GM23338 (cell line): ENCODE measurements at regions not wholly inside any gene's neighbourhood (a gene's known extent, or its start where the extent isn't known, plus 50 kb on each side); places are given as distances from the start of the nearest gene placed in this dataset.

Experiments used
- ATAC-seq: fragments of 200-7000 bp; cut with Tn5 transposase; 3 replicates; pipeline ENCODE4 v1.9.1; 2020
- DNase-seq: peaks from one replicate; pipeline ENCODE4 v3.0.0-alpha.2; 2015; ENCODE audit warnings: low spot score
- H2AFZ ChIP-seq: fragments of 200-600 bp; sonication (generic); 2 replicates; pipeline ENCODE4 v1.8.0; 2016; ENCODE audit warnings: antibody characterized with exemption, mild to moderate bottlenecking, moderate library complexity
- H3F3A ChIP-seq: fragments of 200-600 bp; sonication (generic); replicated peaks from 2 replicates; pipeline ENCODE4 v1.8.0; 2017; ENCODE audit warnings: antibody characterized with exemption, mixed run types, low read depth
- H3K27ac ChIP-seq: fragments of 200-600 bp; sonication (generic); 2 replicates; pipeline ENCODE4 v1.6.1; 2016; ENCODE audit warnings: low read depth
- H3K27me3 ChIP-seq: fragments of 200-600 bp; sonication (generic); 2 replicates; pipeline ENCODE4 v1.8.0; 2016; ENCODE audit warnings: mild to moderate bottlenecking, mixed run types, moderate library complexity; ENCODE audit not compliant: insufficient read depth
- H3K36me3 ChIP-seq: fragments of 200-600 bp; sonication (generic); 2 replicates; pipeline ENCODE4 v1.8.0; 2016; ENCODE audit warnings: mild to moderate bottlenecking; ENCODE audit not compliant: insufficient read depth
- H3K4me1 ChIP-seq: fragments of 200-600 bp; sonication (generic); 2 replicates; pipeline ENCODE4 v1.8.0; 2016; ENCODE audit warnings: mild to moderate bottlenecking, moderate library complexity; ENCODE audit not compliant: insufficient read depth
- H3K4me2 ChIP-seq: fragments of 200-600 bp; sonication (generic); 2 replicates; pipeline ENCODE4 v1.7.1; 2017; ENCODE audit warnings: mixed run types
- H3K4me3 ChIP-seq: fragments of 200-600 bp; sonication (generic); 2 replicates; pipeline ENCODE4 v1.6.1; 2016; ENCODE audit warnings: mixed run types
- H3K79me2 ChIP-seq: fragments of 200-600 bp; sonication (generic); replicated peaks from 2 replicates; pipeline ENCODE4 v1.8.0; 2017; ENCODE audit warnings: mild to moderate bottlenecking; ENCODE audit not compliant: insufficient read depth
- H3K9me2 ChIP-seq: fragments of 200-600 bp; sonication (generic); 2 replicates; pipeline ENCODE4 v1.8.0; 2017; ENCODE audit not compliant: insufficient read depth
- H4K20me1 ChIP-seq: fragments of 200-600 bp; sonication (generic); replicated peaks from 2 replicates; pipeline ENCODE4 v1.8.0; 2017; ENCODE audit warnings: mild to moderate bottlenecking; ENCODE audit not compliant: insufficient read depth
- H3K27ac Mint-ChIP-seq: 2 replicates; pipeline ENCODE4 v1.8.0; 2020; ENCODE audit warnings: inconsistent platforms, mild to moderate bottlenecking, moderate library complexity, mixed read lengths
- H3K27me3 Mint-ChIP-seq: 3 replicates; pipeline ENCODE4 v1.8.0; 2022; ENCODE audit warnings: low read depth, mild to moderate bottlenecking, moderate library complexity, mixed read lengths, inconsistent platforms; ENCODE audit not compliant: insufficient read depth, poor library complexity
- H3K36me3 Mint-ChIP-seq: 3 replicates; pipeline ENCODE4 v1.8.0; 2021; ENCODE audit warnings: low read depth, mild to moderate bottlenecking, inconsistent platforms, moderate library complexity, mixed read lengths
- H3K4me1 Mint-ChIP-seq: 3 replicates; pipeline ENCODE4 v1.8.0; 2020; ENCODE audit warnings: mild to moderate bottlenecking, inconsistent platforms, mixed read lengths
- H3K4me3 Mint-ChIP-seq: 3 replicates; pipeline ENCODE4 v1.8.0; 2021; ENCODE audit warnings: moderate library complexity, mild to moderate bottlenecking, inconsistent platforms, mixed read lengths
- H3K9me3 Mint-ChIP-seq: 3 replicates; pipeline ENCODE4 v1.8.0; 2020; ENCODE audit warnings: moderate library complexity, mild to moderate bottlenecking, inconsistent platforms, mixed read lengths
- ETS1 ChIP-seq: IDR thresholded peaks from 2 replicates; pipeline ENCODE4 v1.6.1; 2016; ENCODE audit warnings: antibody characterized with exemption
- EZH2 ChIP-seq: fragments of 200-600 bp; sonication (generic); IDR thresholded peaks from one replicate; pipeline ENCODE4 v1.8.0; 2017; ENCODE audit warnings: antibody characterized with exemption, mild to moderate bottlenecking, low read depth; ENCODE audit not compliant: unreplicated experiment
- EZH2phosphoT487 ChIP-seq: fragments of 200-600 bp; sonication (generic); IDR thresholded peaks from one replicate; pipeline ENCODE4 v1.8.1; 2018; ENCODE audit warnings: antibody characterized with exemption; ENCODE audit not compliant: unreplicated experiment
- JUNB ChIP-seq: IDR thresholded peaks from one replicate; pipeline ENCODE4 v1.6.1; 2016; ENCODE audit warnings: antibody characterized with exemption; ENCODE audit not compliant: unreplicated experiment
- NANOG ChIP-seq: IDR thresholded peaks from 2 replicates; pipeline ENCODE4 v1.6.1; 2016; ENCODE audit warnings: antibody characterized with exemption, borderline replicate concordance
- STAT1 ChIP-seq: IDR thresholded peaks from one replicate; pipeline ENCODE4 v1.6.1; 2016; ENCODE audit warnings: antibody characterized with exemption; ENCODE audit not compliant: unreplicated experiment
- ZNF114 ChIP-seq: fragments of 250-450 bp; sonication (Bioruptor Pico); IDR thresholded peaks from 2 replicates; pipeline ENCODE4 v1.5.0; 2020; ENCODE audit warnings: mild to moderate bottlenecking, moderate library complexity
- ZNF331 ChIP-seq: fragments of 250-450 bp; sonication (Bioruptor Pico); IDR thresholded peaks from 2 replicates; pipeline ENCODE4 v1.5.0; 2020; ENCODE audit warnings: low read depth, mild to moderate bottlenecking, moderate library complexity
- ZNF462 ChIP-seq: fragments of 250-450 bp; sonication (Bioruptor Pico); IDR thresholded peaks from 2 replicates; pipeline ENCODE4 v1.5.0; 2020; ENCODE audit warnings: mild to moderate bottlenecking, moderate library complexity

- H3K4me1 Mint-ChIP-seq = peaks cover 43% of the 10 kb centered on the region
- Histone ChIP-seq H3K4me3 (no peak overlapping the region), H3K4me2 (no peak overlapping the region), H3F3A (no peaks in the 10 kb centered on the region), H3K36me3 (no peaks in the 10 kb centered on the region), H3K4me1 (peaks cover 21% of the 10 kb centered on the region), H3K27me3 (no peaks in the 10 kb centered on the region), H3K27ac (no peak overlapping the region), H3K79me2 (no peaks in the 10 kb centered on the region), H4K20me1 (no peaks in the 10 kb centered on the region), H2AFZ (no peak overlapping the region), H3K9me2 (peaks cover 9% of the 10 kb centered on the region)
- no peak for DNase-seq
- no peak overlapping the region for H3K27ac Mint-ChIP-seq
- H3K9me3 Mint-ChIP-seq = no peaks in the 10 kb centered on the region
- no peaks in the 10 kb centered on the region; the same call in 2 of the 3 replicates for H3K36me3 Mint-ChIP-seq
- no peak for TF ChIP-seq ZNF114 (CRISPR knock-in tag)
- no peak for TF ChIP-seq EZH2phosphoT487
- no peak for TF ChIP-seq NANOG
- TF ChIP-seq JUNB = no peak
- TF ChIP-seq ZNF462 (CRISPR knock-in tag) = no peak
- TF ChIP-seq ETS1 = no peak
- no peak for TF ChIP-seq ZNF331 (CRISPR knock-in tag)
- TF ChIP-seq STAT1 = no peak
- TF ChIP-seq EZH2 = no peak
- no peak overlapping the region for H3K4me3 Mint-ChIP-seq
- ATAC-seq = no peak
- peaks cover 6% of the 10 kb centered on the region for H3K27me3 Mint-ChIP-seq
These were observed 354.8 kb downstream of the SIPA1L2 start for GRCh38 chr1:232274999-232275710.
